Skeletal muscle satellite cell (primary cell): ENCODE measurements at regions not wholly inside any gene's neighbourhood (a gene's known extent, or its start where the extent isn't known, plus 50 kb on each side); places are given as distances from the start of the nearest gene placed in this dataset.
"Not testable (repeated sequence)": the region's sequence is repeated elsewhere in the genome, so short reads cannot be mapped to it uniquely, and the experiment has no call there.

Experiments
- H3K27me3 ChIP-seq: 2 replicates; pipeline ENCODE4 v1.7.0; 2013; ENCODE audit warnings: low read length; ENCODE audit not compliant: control insufficient read depth, insufficient read depth
- H3K36me3 ChIP-seq: 2 replicates; pipeline ENCODE4 v1.7.0; 2013; ENCODE audit warnings: mild to moderate bottlenecking, control low read depth, low read length; ENCODE audit not compliant: insufficient read depth
- H3K4me1 ChIP-seq: 2 replicates; pipeline ENCODE4 v1.7.0; 2013; ENCODE audit warnings: low read length; ENCODE audit not compliant: control insufficient read depth, insufficient read depth
- H3K4me2 ChIP-seq: 2 replicates; pipeline ENCODE4 v1.7.0; 2013; ENCODE audit warnings: mild to moderate bottlenecking, low read length
- H3K4me3 ChIP-seq: 2 replicates; pipeline ENCODE4 v1.7.0; 2013; ENCODE audit warnings: low read length
- H3K9ac ChIP-seq: 2 replicates; pipeline ENCODE4 v1.7.0; 2013; ENCODE audit warnings: mild to moderate bottlenecking, low read depth, low read length, moderate library complexity
- H3K9me3 ChIP-seq: replicated peaks from 2 replicates; pipeline ENCODE4 v1.7.0; 2013; ENCODE audit warnings: mild to moderate bottlenecking, control low read depth, low read length

- no peak overlapping the region for H3K4me3 ChIP-seq
- no peaks in the 10 kb centered on the region for H3K4me1 ChIP-seq
Measured at GRCh38 chr14:35932659-35933159, 106.6 kb downstream of the BRMS1L start.

GRCh38 chr14:35932136-35932535 lies 106.0 kb downstream of the BRMS1L start:
- Histone ChIP-seq H3K36me3 (no peaks in the 10 kb centered on the region), H3K27me3 (peaks cover 26% of the 10 kb centered on the region), H3K9me3 (no peaks in the 10 kb centered on the region), H3K4me1 (no peaks in the 10 kb centered on the region), H3K4me3 (no peak overlapping the region), H3K4me2 (no peak overlapping the region), H3K9ac (no peak overlapping the region)

More at GRCh38 chr14:35932659-35933159, 106.6 kb downstream of the BRMS1L start:
- Histone ChIP-seq H3K4me2 (no peak overlapping the region), H3K9me3 (no peaks in the 10 kb centered on the region), H3K27me3 (peaks cover 28% of the 10 kb centered on the region), H3K9ac (no peak overlapping the region), H3K36me3 (no peaks in the 10 kb centered on the region)

- Histone ChIP-seq H3K27me3 (peaks cover 26% of the 10 kb centered on the region), H3K4me1 (no peaks in the 10 kb centered on the region), H3K4me2 (no peak overlapping the region), H3K36me3 (no peaks in the 10 kb centered on the region), H3K9me3 (no peaks in the 10 kb centered on the region), H3K9ac (no peak overlapping the region), H3K4me3 (no peak overlapping the region)
Measured at GRCh38 chr14:35931346-35931745, 105.2 kb downstream of the BRMS1L start.

- no peak overlapping the region for H3K4me2 ChIP-seq
- H3K4me3 ChIP-seq = no peak overlapping the region
- no peaks in the 10 kb centered on the region for H3K9me3 ChIP-seq
- no peaks in the 10 kb centered on the region for H3K36me3 ChIP-seq
- peaks cover 26% of the 10 kb centered on the region for H3K27me3 ChIP-seq
- H3K9ac ChIP-seq = no peak overlapping the region
- no peaks in the 10 kb centered on the region for H3K4me1 ChIP-seq
Measured at GRCh38 chr14:35929186-35929585, 103.0 kb downstream of the BRMS1L start.

GRCh38 chr14:35927727-35928126 lies 101.6 kb downstream of the BRMS1L start:
- H3K4me1 ChIP-seq = no peaks in the 10 kb centered on the region
- H3K9ac ChIP-seq = no peak overlapping the region
- no peaks in the 10 kb centered on the region for H3K36me3 ChIP-seq
- H3K4me2 ChIP-seq = no peak overlapping the region
- peaks cover 15% of the 10 kb centered on the region for H3K27me3 ChIP-seq
- no peaks in the 10 kb centered on the region for H3K9me3 ChIP-seq
- H3K4me3 ChIP-seq = no peak overlapping the region

- Histone ChIP-seq H3K27me3 (peaks cover 9% of the 10 kb centered on the region), H3K4me1 (no peaks in the 10 kb centered on the region), H3K9me3 (no peaks in the 10 kb centered on the region), H3K4me3 (no peak overlapping the region), H3K9ac (no peak overlapping the region), H3K4me2 (no peak overlapping the region), H3K36me3 (no peaks in the 10 kb centered on the region)
Measured at GRCh38 chr14:35925319-35925718, 99.2 kb downstream of the BRMS1L start.

- H3K4me3 ChIP-seq, H3K36me3 ChIP-seq, H3K4me2 ChIP-seq, H3K9ac ChIP-seq, H3K9me3 ChIP-seq, H3K27me3 ChIP-seq, H3K4me1 ChIP-seq: not testable (repeated sequence)
Measured at GRCh38 chr14:35922590-35922989, 96.5 kb downstream of the BRMS1L start.

- H3K27me3 ChIP-seq = no peaks in the 10 kb centered on the region
- H3K36me3 ChIP-seq = no peaks in the 10 kb centered on the region
- no peak overlapping the region for H3K4me3 ChIP-seq
- H3K9me3 ChIP-seq = no peaks in the 10 kb centered on the region
- no peak overlapping the region for H3K4me2 ChIP-seq
- no peak overlapping the region for H3K9ac ChIP-seq
- no peaks in the 10 kb centered on the region for H3K4me1 ChIP-seq
Measured at GRCh38 chr14:35921745-35922144, 95.6 kb downstream of the BRMS1L start.
